A673 (cell line): ENCODE measurements at regions not wholly inside any gene's neighbourhood (a gene's known extent, or its start where the extent isn't known, plus 50 kb on each side); places are given as distances from the start of the nearest gene placed in this dataset.

ENCODE experiments used
- BruUV-seq: library from RNA; stranded (reverse); fragments of 400-500 nt; replicated peaks from 2 replicates; lab custom pipeline; 2021; lab: Mats Ljungman, UMichigan
- CTCF ChIA-PET: fragments of 300-600 bp; sonication (Branson Sonifier 250); formaldehyde crosslinking; loops from one replicate; lab custom pipeline; 2022; ENCODE audit warnings: antibody characterized with exemption; lab: Charles Lee
- POLR2A ChIA-PET: fragments of 300-600 bp; sonication (Branson Sonifier 250); formaldehyde crosslinking; loops from one replicate; lab custom pipeline; 2022; ENCODE audit warnings: antibody characterized with exemption; ENCODE audit not compliant: low non-redundant PET; lab: Charles Lee
- DNase-seq: peaks from one replicate; pipeline ENCODE4 v3.0.0-alpha.2; 2015; ENCODE audit warnings: low spot score
- H3K27ac ChIP-seq: fragments of 200-600 bp; sonication (generic); 2 replicates; pipeline ENCODE4 v1.5.1; 2016; ENCODE audit warnings: mixed run types, low read depth, mild to moderate bottlenecking, mixed read lengths, antibody characterized with exemption, low read length; ENCODE audit not compliant: poor library complexity, severe bottlenecking
- H3K27me3 ChIP-seq: fragments of 200-600 bp; sonication (generic); replicated peaks from 2 replicates; pipeline ENCODE4 v1.6.1; 2017; ENCODE audit warnings: mixed run types, low read depth, mild to moderate bottlenecking, mixed read lengths, antibody characterized with exemption, low read length; ENCODE audit not compliant: insufficient read depth, poor library complexity
- H3K36me3 ChIP-seq: fragments of 200-600 bp; sonication (generic); 2 replicates; pipeline ENCODE4 v1.6.1; 2016; ENCODE audit warnings: mixed run types, mild to moderate bottlenecking, mixed read lengths, antibody characterized with exemption, low read length; ENCODE audit not compliant: insufficient read depth, poor library complexity, severe bottlenecking
- H3K4me1 ChIP-seq: fragments of 200-600 bp; sonication (generic); 2 replicates; pipeline ENCODE4 v1.6.1; 2017; ENCODE audit warnings: mixed run types, mild to moderate bottlenecking, mixed read lengths, antibody characterized with exemption, low read length; ENCODE audit not compliant: insufficient read depth, poor library complexity, severe bottlenecking
- H3K4me3 ChIP-seq: fragments of 200-600 bp; sonication (generic); 2 replicates; pipeline ENCODE4 v1.5.1; 2016; ENCODE audit warnings: low read depth, mixed run types, mild to moderate bottlenecking, mixed read lengths, low read length; ENCODE audit not compliant: poor library complexity, severe bottlenecking
- H3K9me3 ChIP-seq: fragments of 200-600 bp; sonication (generic); 2 replicates; pipeline ENCODE4 v1.6.1; 2016; ENCODE audit warnings: mixed run types, low read depth, mild to moderate bottlenecking, mixed read lengths, antibody characterized with exemption, low read length; ENCODE audit not compliant: poor library complexity, severe bottlenecking
- EZH2 ChIP-seq: fragments of 200-600 bp; sonication (generic); IDR thresholded peaks from 2 replicates; pipeline ENCODE4 v1.6.1; 2017; ENCODE audit warnings: borderline replicate concordance, low read depth, mild to moderate bottlenecking, mixed read lengths, antibody characterized with exemption, low read length; ENCODE audit not compliant: poor library complexity, severe bottlenecking
- intact Hi-C: fragments of 100-400 bp; cut with micrococcal nuclease; formaldehyde crosslinking; loops from one replicate; pipeline ENCODE4 v1.10.0; 2022; ENCODE audit not compliant: unreplicated experiment
- TF ChIP-seq, protein P1 (sequence below): fragments of 300-800, 200-600 bp; sonication (generic); conservative IDR thresholded peaks from 2 replicates; pipeline ENCODE4 v1.5.1; 2017; ENCODE audit warnings: low read depth, mild to moderate bottlenecking, antibody characterized with exemption, low read length, moderate library complexity, mixed read lengths

DNA sequence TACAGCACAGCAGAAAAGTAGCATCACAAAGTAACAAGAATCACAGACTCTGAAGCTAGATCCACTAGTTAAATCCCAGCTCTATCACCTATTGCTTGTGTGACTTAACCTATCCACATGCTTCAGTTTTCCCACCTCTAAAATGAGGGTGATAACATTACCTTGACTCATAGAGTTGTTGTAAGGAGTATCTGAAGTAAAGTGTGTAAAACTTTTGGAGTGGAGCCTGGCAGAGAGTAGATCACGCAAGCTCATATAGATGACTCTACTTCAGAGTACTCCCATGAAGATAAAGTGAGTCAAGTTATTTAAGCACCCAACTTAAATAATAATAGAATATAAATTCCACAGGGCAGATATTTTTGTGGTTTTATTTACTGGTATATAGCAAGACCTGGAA is 94.5 kb upstream of the FER start:
- Histone ChIP-seq H3K27ac (no peak overlapping the region), H3K4me1 (no peaks in the 10 kb centered on the region), H3K9me3 (no peaks in the 10 kb centered on the region), H3K4me3 (no peak overlapping the region), H3K36me3 (no peaks in the 10 kb centered on the region), H3K27me3 (no peaks in the 10 kb centered on the region)
- no peak for TF ChIP-seq EZH2
- TF ChIP-seq, protein P1, sequence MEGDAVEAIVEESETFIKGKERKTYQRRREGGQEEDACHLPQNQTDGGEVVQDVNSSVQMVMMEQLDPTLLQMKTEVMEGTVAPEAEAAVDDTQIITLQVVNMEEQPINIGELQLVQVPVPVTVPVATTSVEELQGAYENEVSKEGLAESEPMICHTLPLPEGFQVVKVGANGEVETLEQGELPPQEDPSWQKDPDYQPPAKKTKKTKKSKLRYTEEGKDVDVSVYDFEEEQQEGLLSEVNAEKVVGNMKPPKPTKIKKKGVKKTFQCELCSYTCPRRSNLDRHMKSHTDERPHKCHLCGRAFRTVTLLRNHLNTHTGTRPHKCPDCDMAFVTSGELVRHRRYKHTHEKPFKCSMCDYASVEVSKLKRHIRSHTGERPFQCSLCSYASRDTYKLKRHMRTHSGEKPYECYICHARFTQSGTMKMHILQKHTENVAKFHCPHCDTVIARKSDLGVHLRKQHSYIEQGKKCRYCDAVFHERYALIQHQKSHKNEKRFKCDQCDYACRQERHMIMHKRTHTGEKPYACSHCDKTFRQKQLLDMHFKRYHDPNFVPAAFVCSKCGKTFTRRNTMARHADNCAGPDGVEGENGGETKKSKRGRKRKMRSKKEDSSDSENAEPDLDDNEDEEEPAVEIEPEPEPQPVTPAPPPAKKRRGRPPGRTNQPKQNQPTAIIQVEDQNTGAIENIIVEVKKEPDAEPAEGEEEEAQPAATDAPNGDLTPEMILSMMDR, result no peak
- intact Hi-C loops, result no loop called here
- no TSS peak for BruUV-seq
- no peak for DNase-seq
- ChIA-PET CTCF (no interaction called here), POLR2A (no interaction called here)

DNA sequence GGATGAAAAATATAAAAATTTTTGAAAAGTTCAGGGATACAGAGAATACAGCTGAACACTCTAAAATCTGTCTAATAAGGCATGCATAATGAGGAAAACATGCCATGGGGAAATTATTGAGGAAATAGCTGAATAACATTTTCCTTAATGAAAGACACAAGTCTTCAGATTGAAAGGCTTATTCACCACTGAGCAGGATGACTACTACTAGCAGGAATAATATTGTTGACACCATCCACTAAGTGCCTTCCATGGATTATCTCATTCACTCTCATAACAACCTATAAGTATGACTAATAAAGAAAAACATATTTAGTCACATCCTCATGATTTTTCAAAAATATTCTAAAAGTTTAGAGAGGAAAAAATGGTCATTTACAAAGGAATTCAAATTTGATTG is 96.7 kb upstream of the FER start:
- intact Hi-C loops, result no loop called here
- POLR2A ChIA-PET, result no interaction called here
- Histone ChIP-seq H3K4me1 (no peaks in the 10 kb centered on the region), H3K27ac (no peak overlapping the region), H3K4me3 (no peak overlapping the region), H3K9me3 (peaks cover 3% of the 10 kb centered on the region), H3K27me3 (no peaks in the 10 kb centered on the region), H3K36me3 (no peaks in the 10 kb centered on the region)
- DNase-seq, result no peak
- TF ChIP-seq, protein P1, result no peak
- no peak for TF ChIP-seq EZH2
- no TSS peak for BruUV-seq
- CTCF ChIA-PET, result interaction anchor here (1.0 kb wide), 1 partner anchor 9 kb away, joined by 3 read pairs; no protein-coding TSS in a partner anchor

DNA sequence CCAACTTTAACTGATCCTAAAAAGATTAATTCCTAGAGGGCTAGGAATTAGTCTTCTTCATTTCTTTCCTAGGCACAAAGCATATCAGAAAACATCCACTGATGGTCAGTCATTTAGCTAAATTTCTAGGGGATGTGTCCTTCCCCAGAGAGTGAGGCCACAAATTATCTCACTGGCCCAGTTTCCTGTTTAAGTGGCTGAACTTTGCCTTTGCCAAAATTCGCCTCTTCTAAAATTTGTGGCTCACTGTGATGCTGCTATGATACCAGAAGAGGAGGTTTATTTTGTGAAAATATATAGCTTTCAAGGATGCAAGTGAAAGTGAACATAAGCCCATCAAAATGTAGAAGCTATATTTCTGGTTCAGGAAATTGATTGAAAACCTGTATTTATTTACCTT is 98.1 kb upstream of the FER start:
- Histone ChIP-seq H3K27me3 (no peaks in the 10 kb centered on the region), H3K9me3 (peaks cover 3% of the 10 kb centered on the region), H3K27ac (no peak overlapping the region), H3K4me3 (no peak overlapping the region), H3K36me3 (no peaks in the 10 kb centered on the region), H3K4me1 (no peaks in the 10 kb centered on the region)
- no peak for DNase-seq
- intact Hi-C loops, result loop anchor here (10.0 kb wide), 1 partner anchor 1975 kb away; no protein-coding TSS in a partner anchor
- ChIA-PET CTCF (no interaction called here), POLR2A (no interaction called here)
- TF ChIP-seq, protein P1, result no peak
- TF ChIP-seq EZH2, result no peak
- BruUV-seq, result no TSS peak
